ENCODE measurements at regions not wholly inside any gene's neighbourhood (a gene's known extent, or its start where the extent isn't known, plus 50 kb on each side); places are given as distances from the start of the nearest gene placed in this dataset.

DNA sequence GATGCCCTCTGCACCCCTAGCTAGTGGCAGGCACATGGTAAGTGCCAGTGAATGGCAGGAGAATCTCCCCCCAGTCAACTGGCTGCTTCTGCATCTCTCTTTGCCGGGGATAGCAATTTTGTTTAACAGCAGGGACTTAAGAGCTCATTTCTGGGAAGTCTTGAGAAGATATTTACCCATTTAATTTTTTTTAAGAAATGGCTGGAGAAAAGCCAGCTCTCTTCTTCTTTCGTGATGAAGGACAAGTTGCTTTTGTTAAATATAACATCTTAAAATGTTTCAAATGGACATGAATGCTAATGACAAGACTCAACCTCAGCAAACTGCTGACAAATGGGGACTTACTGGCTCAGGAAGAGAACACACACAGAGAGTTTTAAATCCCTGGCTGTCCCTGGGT is 55.0 kb upstream of the IYD start:
- Histone ChIP-seq H3K27me3 (ENCODE audit: insufficient read depth, low read length) (no peaks in the 10 kb centered on the region), H3K4me3 (ENCODE audit: insufficient read depth, low read length) (no peak overlapping the region), H3K4me1 (ENCODE audit: insufficient read depth, low read length) (no peaks in the 10 kb centered on the region), H3K79me2 (ENCODE audit: insufficient read depth, low read length) (no peaks in the 10 kb centered on the region), H3K4me2 (ENCODE audit: insufficient read depth, low read length) (no peak overlapping the region), H3K27ac (ENCODE audit: low read depth, low read length) (no peak overlapping the region), H3K36me3 (ENCODE audit: insufficient read depth, low read length) (no peaks in the 10 kb centered on the region), H2AFZ (ENCODE audit: low read length) (no peak overlapping the region), H4K20me1 (ENCODE audit: insufficient read depth, low read length) (no peaks in the 10 kb centered on the region), H3K9me3 (ENCODE audit: low read depth, low read length) (no peaks in the 10 kb centered on the region)
- no peak for DNase-seq (ENCODE audit: insufficient read length, low spot score, missing footprints)
- TF ChIP-seq, protein P1, sequence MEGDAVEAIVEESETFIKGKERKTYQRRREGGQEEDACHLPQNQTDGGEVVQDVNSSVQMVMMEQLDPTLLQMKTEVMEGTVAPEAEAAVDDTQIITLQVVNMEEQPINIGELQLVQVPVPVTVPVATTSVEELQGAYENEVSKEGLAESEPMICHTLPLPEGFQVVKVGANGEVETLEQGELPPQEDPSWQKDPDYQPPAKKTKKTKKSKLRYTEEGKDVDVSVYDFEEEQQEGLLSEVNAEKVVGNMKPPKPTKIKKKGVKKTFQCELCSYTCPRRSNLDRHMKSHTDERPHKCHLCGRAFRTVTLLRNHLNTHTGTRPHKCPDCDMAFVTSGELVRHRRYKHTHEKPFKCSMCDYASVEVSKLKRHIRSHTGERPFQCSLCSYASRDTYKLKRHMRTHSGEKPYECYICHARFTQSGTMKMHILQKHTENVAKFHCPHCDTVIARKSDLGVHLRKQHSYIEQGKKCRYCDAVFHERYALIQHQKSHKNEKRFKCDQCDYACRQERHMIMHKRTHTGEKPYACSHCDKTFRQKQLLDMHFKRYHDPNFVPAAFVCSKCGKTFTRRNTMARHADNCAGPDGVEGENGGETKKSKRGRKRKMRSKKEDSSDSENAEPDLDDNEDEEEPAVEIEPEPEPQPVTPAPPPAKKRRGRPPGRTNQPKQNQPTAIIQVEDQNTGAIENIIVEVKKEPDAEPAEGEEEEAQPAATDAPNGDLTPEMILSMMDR (IDR thresholded peaks at IDR 0.05; ENCODE audit: extremely low read depth, low read depth, low read length), result no peak

DNA sequence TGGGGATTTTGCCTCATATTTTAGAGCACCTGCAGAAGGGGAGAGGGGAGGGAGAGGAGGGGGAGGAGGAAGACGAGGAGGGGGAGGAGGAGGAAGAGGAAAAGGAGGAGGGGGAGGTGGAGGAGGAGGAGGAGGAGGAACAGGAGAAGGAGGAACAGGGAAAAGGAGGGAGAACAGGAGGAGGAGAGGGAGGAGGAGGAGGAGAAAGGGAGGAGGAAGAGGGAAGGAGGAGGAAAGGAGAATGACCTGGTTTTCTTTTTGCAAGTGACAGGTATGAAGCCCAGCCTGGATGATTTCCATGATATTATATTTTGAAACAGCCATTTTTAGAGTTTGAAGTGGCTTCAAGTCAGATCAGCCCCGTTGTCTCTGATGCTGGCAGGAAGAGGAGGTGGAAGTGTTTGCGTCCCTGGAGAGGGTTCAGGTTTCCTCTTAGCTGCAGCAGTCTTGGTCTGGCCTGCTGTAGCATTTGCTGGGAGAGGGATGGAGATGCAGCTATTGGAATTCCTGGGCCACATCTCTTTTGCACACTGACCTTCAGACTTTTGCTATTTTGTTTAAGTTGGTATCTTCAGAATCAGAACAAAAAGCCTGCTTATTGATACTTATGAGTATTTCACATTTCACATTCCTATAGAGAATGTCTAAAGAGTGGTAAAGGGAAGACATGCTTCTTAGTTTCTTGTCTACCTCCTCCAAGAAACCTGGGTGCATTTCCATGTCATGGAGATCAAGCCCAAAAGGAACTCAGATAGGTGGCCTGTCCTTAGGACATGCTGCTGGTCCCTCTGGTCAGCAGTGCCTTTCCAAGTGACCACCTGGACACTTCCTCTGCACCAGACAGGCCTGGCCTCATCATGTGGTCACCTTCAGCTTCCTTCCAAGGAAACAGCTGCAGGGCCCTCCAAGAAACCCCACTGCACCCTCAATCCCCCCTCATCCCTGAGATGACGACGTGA is 54.3 kb upstream of the IYD start:
- H3K4me3 ChIP-seq (ENCODE audit: insufficient read depth, low read length), result no peak overlapping the region
- H3K4me2 ChIP-seq (ENCODE audit: insufficient read depth, low read length), result no peak overlapping the region
- no peaks in the 10 kb centered on the region for H3K79me2 ChIP-seq (ENCODE audit: insufficient read depth, low read length)
- H3K4me1 ChIP-seq (ENCODE audit: insufficient read depth, low read length), result no peaks in the 10 kb centered on the region
- H2AFZ ChIP-seq (ENCODE audit: low read length), result no peak overlapping the region
- no peak overlapping the region for H3K27ac ChIP-seq (ENCODE audit: low read depth, low read length)
- H4K20me1 ChIP-seq (ENCODE audit: insufficient read depth, low read length), result no peaks in the 10 kb centered on the region
- H3K27me3 ChIP-seq (ENCODE audit: insufficient read depth, low read length), result no peaks in the 10 kb centered on the region
- H3K9me3 ChIP-seq (ENCODE audit: low read depth, low read length), result no peaks in the 10 kb centered on the region
- H3K36me3 ChIP-seq (ENCODE audit: insufficient read depth, low read length), result no peaks in the 10 kb centered on the region
- TF ChIP-seq, protein P1 (IDR thresholded peaks at IDR 0.05; ENCODE audit: extremely low read depth, low read depth, low read length), result no peak
- DNase-seq (ENCODE audit: insufficient read length, low spot score, missing footprints), result no peak

DNA sequence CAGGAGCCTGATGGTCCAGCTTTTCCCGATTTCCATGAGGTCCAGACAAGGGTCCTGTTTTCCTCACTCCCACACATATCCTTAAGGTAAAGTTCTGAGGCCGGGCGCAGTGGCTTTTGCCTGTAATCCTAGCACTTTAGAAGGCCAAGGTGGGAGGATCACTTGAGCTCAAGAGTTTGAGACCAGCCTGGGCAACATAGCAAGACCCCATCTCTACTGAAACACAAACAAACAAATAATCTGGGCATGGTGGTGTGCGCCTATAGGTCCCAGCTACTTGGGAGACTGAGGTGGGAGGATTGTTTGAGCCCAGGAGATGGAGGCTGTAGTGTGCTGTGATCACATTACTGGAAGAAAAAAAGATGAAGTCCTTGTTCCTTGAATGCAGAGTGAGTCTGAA is 53.2 kb upstream of the IYD start:
- TF ChIP-seq, protein P1 (IDR thresholded peaks at IDR 0.05; ENCODE audit: extremely low read depth, low read depth, low read length), result no peak
- H3K27ac ChIP-seq (ENCODE audit: low read depth, low read length), result no peak overlapping the region
- H3K4me1 ChIP-seq (ENCODE audit: insufficient read depth, low read length), result peaks cover 5% of the 10 kb centered on the region
- no peak for DNase-seq (ENCODE audit: insufficient read length, low spot score, missing footprints)
- H3K79me2 ChIP-seq (ENCODE audit: insufficient read depth, low read length), result no peaks in the 10 kb centered on the region
- no peaks in the 10 kb centered on the region for H4K20me1 ChIP-seq (ENCODE audit: insufficient read depth, low read length)
- no peaks in the 10 kb centered on the region for H3K36me3 ChIP-seq (ENCODE audit: insufficient read depth, low read length)
- H3K4me2 ChIP-seq (ENCODE audit: insufficient read depth, low read length), result no peak overlapping the region
- H2AFZ ChIP-seq (ENCODE audit: low read length), result no peak overlapping the region
- H3K4me3 ChIP-seq (ENCODE audit: insufficient read depth, low read length), result no peak overlapping the region
- no peaks in the 10 kb centered on the region for H3K27me3 ChIP-seq (ENCODE audit: insufficient read depth, low read length)
- H3K9me3 ChIP-seq (ENCODE audit: low read depth, low read length), result no peaks in the 10 kb centered on the region

DNA sequence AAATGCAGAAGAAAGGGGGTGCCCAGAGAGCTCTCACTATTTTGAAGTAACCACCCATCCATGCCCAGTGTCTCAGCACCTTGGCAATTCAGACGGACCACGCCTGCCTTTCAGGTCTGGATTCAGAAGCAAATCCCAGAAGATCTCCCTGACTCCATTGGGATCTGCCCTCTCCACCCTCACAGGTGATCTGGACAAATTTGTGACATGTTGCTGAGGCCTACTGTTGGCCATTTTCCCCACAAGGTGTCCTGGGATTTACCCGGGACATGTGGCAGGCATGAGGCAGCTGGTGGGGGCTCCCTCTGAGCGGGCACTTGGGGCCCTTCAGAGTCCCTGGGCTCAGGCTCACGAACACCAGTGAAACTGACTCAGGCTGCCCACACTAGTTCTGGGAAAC is 51.9 kb upstream of the IYD start:
- Histone ChIP-seq H3K9me3 (ENCODE audit: low read depth, low read length) (no peaks in the 10 kb centered on the region), H3K36me3 (ENCODE audit: insufficient read depth, low read length) (no peaks in the 10 kb centered on the region), H3K4me1 (ENCODE audit: insufficient read depth, low read length) (peaks cover 7% of the 10 kb centered on the region), H3K27me3 (ENCODE audit: insufficient read depth, low read length) (no peaks in the 10 kb centered on the region), H2AFZ (ENCODE audit: low read length) (no peak overlapping the region), H3K4me2 (ENCODE audit: insufficient read depth, low read length) (no peak overlapping the region), H4K20me1 (ENCODE audit: insufficient read depth, low read length) (no peaks in the 10 kb centered on the region), H3K27ac (ENCODE audit: low read depth, low read length) (no peak overlapping the region), H3K79me2 (ENCODE audit: insufficient read depth, low read length) (no peaks in the 10 kb centered on the region), H3K4me3 (ENCODE audit: insufficient read depth, low read length) (no peak overlapping the region)
- no peak for DNase-seq (ENCODE audit: insufficient read length, low spot score, missing footprints)
- TF ChIP-seq, protein P1 (IDR thresholded peaks at IDR 0.05; ENCODE audit: extremely low read depth, low read depth, low read length), result no peak

Data from osteoblast (primary cell).